Ecto neural progenitor cell (in vitro differentiated cells): ENCODE measurements at regions not wholly inside any gene's neighbourhood (a gene's known extent, or its start where the extent isn't known, plus 50 kb on each side); places are given as distances from the start of the nearest gene placed in this dataset.

ENCODE experiments used
- DNase-seq: peaks from one replicate; pipeline ENCODE4 v3.0.0-alpha.2; 2018; ENCODE audit warnings: low spot score

GRCh38 chr4:137067735-137068134 lies 464.6 kb downstream of the PCDH18 start:
- no peak for DNase-seq

- no peak for DNase-seq
Measured at GRCh38 chr4:137065311-137065710, 467.0 kb downstream of the PCDH18 start.

- DNase-seq: no peak
Measured at GRCh38 chr4:137063961-137064360, 468.3 kb downstream of the PCDH18 start.

- DNase-seq: no peak
Measured at GRCh38 chr4:137043184-137043583, 489.1 kb downstream of the PCDH18 start.

- DNase-seq: no peak
Measured at GRCh38 chr4:137039370-137039769, 492.9 kb downstream of the PCDH18 start.

- no peak for DNase-seq
Measured at GRCh38 chr4:137032222-137032621, 500.1 kb downstream of the PCDH18 start.

GRCh38 chr4:137029026-137029425 lies 503.3 kb downstream of the PCDH18 start:
- DNase-seq: no peak

GRCh38 chr4:137025484-137026059 lies 506.7 kb downstream of the PCDH18 start:
- no peak for DNase-seq

- no peak for DNase-seq
Measured at GRCh38 chr4:137015426-137016409, 516.6 kb downstream of the PCDH18 start.

GRCh38 chr4:137000432-137000831 lies 531.9 kb downstream of the PCDH18 start:
- no peak for DNase-seq

- no peak for DNase-seq
Measured at GRCh38 chr4:136992032-136992431, 540.3 kb downstream of the PCDH18 start.

- no peak for DNase-seq
Measured at GRCh38 chr4:136985683-136986082, 546.6 kb downstream of the PCDH18 start.

GRCh38 chr4:136967069-136967468 lies 565.2 kb downstream of the PCDH18 start:
- no peak for DNase-seq

GRCh38 chr4:136965478-136965877 lies 566.8 kb downstream of the PCDH18 start:
- DNase-seq: no peak

GRCh38 chr4:136962868-136963267 lies 569.4 kb downstream of the PCDH18 start:
- DNase-seq: no peak

GRCh38 chr4:136946307-136946907 lies 585.9 kb downstream of the PCDH18 start:
- DNase-seq: no peak

GRCh38 chr4:136939781-136940180 lies 592.5 kb downstream of the PCDH18 start:
- no peak for DNase-seq

- no peak for DNase-seq
Measured at GRCh38 chr4:136935871-136936270, 596.4 kb downstream of the PCDH18 start.

GRCh38 chr4:136935305-136935704 lies 597.0 kb downstream of the PCDH18 start:
- no peak for DNase-seq

- DNase-seq: no peak
Measured at GRCh38 chr4:136934601-136935000, 597.7 kb downstream of the PCDH18 start.

GRCh38 chr4:136931781-136932180 lies 600.5 kb downstream of the PCDH18 start:
- DNase-seq: no peak

- DNase-seq: no peak
Measured at GRCh38 chr4:136928957-136929411, 603.3 kb downstream of the PCDH18 start.

GRCh38 chr4:136927172-136927571 lies 605.1 kb downstream of the PCDH18 start:
- DNase-seq: no peak
